IPS-NIHi7 (cell line): ENCODE measurements at regions not wholly inside any gene's neighbourhood (a gene's known extent, or its start where the extent isn't known, plus 50 kb on each side); places are given as distances from the start of the nearest gene placed in this dataset.

Source experiments
- DNase-seq: peaks from one replicate; pipeline ENCODE4 v3.0.0; 2012; ENCODE audit warnings: mixed read lengths; ENCODE audit errors: extremely low spot score

DNA sequence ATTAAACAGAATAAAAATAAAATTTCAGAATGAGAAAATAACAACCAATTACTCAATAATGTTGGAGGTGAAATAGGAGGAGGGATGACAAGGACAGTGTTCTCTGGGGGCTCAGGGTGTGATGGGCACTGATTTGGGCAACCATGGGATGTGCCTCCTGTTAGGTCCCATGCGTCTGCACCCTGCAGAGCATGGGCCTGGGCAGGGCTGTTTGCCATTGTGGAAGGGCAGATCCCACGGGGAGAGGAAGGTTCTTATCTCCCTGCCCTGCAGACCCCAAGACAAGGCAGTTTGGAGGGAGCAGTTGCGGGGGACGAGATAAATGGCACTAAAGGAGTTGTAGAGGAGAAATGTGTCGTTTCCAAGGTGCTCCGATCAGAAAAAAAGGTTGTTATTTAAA lies 206.3 kb downstream of the THBS2 start:
- no peak for DNase-seq

DNA sequence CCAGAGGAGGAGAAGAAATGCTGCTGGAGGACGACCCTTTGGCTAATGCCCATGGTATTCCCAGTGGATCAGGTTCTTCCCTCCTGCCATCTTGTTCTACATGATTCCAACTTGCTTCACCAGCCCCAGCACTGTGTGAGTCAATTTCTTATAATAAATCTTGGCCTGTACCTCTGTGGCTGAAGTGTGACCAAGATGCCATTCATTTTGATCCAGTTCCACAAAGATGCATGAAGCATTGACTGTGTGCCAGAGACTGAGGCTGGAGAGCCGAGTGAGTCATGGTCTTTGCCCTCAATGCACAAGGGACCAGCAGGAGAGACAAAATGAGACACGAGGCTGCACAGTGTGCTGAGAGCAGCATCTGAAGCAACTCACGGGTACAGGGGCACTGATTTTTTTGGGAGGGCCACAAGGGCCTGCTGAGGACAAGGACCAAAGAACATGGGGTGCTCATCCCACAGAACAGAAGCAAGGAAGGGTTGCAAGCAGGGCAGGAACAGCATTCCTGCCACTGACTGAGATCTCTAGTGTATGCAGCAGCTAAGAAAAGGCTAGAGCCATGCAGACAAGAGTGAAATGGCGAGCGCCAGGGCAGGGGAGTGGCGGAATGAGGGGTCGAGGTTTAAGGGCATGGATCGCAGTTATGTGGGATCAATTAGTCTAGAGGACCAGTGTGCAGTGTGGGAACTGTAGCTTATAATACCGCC lies 207.0 kb downstream of the THBS2 start:
- no peak for DNase-seq

DNA sequence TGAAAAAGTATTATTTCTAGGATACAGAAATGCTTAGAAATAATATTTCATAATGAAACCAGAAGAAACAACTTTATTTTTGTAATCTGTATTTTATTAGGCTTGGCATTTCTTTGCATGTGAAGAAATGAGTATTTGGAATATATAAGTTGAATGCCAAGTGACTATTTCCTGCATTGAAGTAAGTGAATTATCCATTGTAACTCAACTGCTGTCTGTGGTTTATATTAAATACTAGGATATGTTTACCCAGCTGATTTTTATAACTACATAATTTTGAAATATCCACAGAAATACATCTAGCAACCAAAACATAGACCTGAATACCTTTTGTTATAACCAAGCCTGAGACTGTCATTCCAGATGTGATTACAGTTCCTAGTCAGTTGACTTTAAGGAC lies 207.6 kb downstream of the THBS2 start:
- no peak for DNase-seq

GRCh38 chr6:169045486-169045885 lies 208.2 kb downstream of the THBS2 start:
- DNase-seq, result no peak

DNA sequence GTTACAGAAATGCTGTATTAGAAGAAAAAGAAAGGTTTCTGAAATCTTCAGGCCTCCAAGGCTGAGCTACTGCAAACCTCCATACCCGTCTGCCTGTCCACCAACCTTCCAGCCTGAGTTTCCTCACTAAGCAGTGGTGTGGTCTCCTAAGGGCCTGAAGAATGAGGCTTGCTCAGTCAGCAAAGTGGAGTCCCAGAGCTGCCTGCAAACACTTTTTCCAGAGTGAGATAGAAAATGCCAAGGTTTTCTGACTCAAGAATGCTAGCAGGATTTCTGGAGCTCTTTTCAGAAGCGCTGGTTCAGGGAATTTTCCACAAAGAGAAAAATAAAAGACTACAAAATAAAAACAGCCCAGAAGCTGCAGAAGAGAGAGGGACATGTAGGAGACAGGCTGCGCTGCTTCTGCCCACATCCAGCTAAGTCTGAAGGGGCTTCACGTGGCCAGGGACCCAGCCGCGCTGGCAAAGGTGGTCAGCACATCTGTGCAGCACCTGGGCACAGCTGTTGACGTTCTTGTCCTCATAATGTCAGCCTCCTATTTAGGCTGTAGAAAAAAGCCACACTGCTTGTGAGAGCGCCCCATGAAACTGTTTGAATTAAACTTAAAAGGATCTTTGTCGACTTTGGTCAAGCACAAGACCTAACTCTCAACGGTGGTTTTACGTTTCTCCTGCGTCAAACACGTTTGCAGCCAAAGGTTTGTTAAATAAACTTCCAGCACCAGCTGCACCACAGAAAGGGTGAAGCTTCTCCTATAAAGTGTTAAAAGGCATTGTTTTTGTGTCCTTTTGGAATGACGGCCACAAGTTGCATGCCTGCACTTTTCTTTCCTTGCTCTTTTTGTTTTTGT lies 209.0 kb downstream of the THBS2 start:
- DNase-seq, result no peak

GRCh38 chr6:169042061-169042460 lies 211.6 kb downstream of the THBS2 start:
- DNase-seq, result no peak

DNA sequence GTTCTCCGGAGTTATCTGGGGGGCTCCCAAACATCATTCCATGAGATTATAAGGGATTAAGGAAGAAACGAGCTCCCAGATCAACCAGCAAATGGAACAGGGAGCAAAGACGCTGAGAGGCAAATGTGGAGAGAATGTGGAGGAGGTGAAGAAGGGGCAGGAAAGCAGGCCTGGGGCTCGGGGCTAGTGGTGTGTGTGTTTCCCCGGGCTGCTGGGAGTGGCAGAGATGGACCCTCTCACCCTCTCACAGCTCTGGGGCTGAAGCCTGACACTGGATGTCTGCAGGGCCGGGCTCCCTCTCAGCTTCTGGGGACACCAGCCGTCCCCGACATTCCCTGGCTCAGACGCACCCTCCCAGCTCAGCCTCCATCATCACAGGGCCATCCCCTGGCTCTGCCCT lies 212.6 kb downstream of the THBS2 start:
- DNase-seq, result no peak

DNA sequence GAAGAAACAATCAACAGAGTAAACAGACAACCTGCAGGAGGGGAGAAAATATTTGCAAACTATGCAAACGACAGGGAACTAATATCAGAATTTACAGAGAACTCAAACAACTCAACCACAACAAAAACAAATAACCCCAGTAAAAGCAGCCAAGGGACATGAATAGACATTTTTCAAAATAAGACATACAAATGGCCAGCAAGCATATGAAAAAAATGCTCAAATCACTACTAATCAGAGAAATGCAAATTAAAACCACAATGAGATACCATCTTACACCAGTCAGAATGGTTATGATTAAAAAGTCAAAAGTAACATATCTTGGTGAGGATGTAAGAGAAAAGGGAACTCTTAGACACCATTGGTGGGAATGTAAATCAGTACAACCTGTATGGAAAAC lies 215.0 kb downstream of the THBS2 start:
- DNase-seq, result no peak

DNA sequence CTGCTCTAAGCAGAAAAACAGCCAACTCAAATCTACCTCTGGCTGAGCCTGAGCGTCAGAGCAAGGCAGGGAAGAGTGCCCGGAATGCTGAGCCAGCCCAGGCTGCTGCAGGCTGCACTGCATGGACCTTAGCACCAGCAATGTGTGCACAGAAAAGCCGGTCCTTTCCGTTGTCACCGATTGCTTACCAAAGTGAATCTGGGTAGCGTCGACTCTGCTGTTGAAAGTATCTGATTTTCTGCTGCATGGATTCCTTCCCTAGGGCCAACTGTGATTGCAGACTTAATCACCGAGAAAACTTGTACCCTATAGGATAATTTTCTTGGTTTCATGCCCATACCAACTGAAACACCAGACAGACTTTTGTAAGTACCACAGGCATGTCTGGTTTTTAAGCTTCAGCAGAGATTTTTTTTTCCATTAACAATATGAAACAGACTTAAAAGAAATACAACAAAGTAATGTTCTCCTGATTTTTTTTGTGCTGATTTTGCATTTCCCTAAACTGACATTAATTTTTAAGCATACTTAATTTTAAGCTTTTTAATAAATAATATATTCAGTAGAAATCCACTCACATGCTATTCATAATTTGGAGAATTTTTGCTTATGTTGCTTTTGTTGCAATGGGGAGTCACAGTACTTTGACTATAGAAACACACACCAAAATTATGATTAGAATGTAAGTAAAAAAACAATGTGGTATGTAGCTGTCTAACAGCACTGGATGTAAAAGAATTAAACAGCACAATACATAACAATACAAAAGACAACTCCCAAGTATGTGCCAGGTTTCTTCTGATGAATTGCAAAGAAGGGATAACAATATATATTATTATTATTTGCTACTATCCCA lies 218.0 kb downstream of the THBS2 start:
- DNase-seq, result no peak

- no peak for DNase-seq
Observed at GRCh38 chr6:169034516-169035167, 219.0 kb downstream of the THBS2 start.

DNA sequence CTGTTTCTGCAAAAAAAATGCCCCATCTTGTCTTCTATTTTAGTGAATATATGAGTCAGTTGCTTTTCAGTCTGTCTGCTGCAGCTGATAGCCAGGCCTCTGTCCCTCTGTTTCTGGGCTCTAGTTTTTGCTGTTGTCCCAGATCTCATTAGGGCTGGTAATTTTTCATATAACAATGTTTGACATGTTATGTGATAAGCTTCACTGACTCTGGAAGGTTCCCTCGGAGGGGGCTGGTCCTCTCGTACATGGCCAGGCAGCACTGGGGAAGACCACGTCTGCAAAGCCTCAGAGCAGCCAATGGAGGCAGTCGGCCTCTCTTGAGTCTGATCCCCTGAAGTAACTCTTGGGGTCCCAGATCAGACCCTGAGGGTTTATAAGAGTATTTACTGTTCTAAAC lies 223.8 kb downstream of the THBS2 start:
- no peak for DNase-seq

GRCh38 chr6:169028343-169028742 lies 225.3 kb downstream of the THBS2 start:
- no peak for DNase-seq

GRCh38 chr6:169026175-169026574 lies 227.5 kb downstream of the THBS2 start:
- no peak for DNase-seq

GRCh38 chr6:169024047-169024660 lies 229.5 kb downstream of the THBS2 start:
- DNase-seq, result no peak

DNA sequence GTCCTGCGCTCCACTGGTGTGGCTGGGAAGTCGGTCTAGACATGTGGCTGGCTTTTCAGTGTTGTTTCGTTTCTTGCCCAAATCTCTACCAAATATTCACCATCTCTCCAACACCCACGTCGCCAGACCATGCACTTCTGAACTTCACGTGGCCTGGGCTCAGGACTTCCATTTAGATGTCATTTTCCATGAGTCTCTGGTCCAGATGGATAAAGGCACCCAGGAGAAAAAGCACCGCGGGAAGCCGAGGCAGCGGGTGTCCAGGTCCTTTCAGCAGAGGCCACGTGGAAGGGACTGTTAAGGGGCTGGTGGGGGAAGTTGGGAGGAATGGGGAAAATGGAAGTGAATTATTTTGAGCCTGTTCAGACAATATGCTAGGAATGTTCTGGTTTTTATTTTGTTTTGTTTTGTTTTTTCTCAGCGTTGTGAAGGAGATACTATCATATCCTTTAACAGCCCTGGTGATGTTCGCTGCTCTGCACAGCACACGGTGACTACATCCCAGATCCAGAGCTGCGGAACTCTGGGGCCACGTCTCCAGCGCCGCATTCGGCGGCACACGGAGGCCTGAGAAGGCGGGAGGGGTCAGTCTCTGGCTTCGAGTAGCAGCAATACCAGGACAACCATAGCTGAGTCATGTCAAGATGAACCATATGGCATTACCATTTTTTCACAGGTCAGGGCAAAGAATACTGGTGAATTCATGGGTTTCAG lies 230.3 kb downstream of the THBS2 start:
- no peak for DNase-seq

DNA sequence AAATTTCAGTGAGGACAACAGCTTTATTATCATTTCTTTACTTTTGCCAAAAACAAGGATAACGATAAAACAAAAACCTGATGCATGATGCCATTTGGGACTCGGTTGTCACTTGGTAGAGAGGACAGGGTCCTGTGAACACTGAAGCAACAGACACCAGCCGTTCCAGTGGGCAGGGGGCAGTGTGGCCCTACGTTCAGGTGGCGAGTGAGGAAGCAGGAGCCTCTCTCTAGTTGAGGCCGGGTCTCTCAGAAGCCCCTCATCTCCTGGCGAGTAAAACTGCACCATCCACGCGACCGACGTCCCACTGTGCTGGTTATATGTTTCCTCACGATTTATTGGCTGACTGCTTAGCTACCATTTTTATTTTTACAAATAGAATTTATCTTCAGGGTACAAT lies 231.6 kb downstream of the THBS2 start:
- DNase-seq, result peak; percentile 48

DNA sequence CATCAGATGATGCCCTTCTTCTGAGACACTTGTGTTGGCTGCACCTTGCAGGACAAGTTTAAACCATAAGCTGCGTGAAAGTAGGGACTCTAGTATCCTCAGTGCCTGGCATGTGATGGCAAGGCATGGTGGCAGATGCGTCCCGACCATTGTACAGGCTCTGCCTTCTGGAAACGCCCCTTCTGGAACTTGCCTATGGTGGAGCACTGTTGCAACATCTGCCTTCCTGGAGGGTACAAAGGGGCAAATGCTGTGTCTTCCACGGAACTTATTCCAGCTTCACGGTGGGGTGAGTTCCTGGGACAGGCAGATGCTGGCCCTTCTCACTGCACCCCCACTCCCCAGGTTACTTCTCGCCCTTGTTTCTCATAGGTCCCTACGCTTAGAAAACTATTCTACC lies 232.8 kb downstream of the THBS2 start:
- no peak for DNase-seq

- peak; percentile 63 for DNase-seq
Observed at GRCh38 chr6:169019727-169020491, 233.7 kb downstream of the THBS2 start.

GRCh38 chr6:169019111-169019510 lies 234.5 kb downstream of the THBS2 start:
- DNase-seq, result no peak

- no peak for DNase-seq
Observed at GRCh38 chr6:169016758-169017157, 236.9 kb downstream of the THBS2 start.
